ENCODE measurements at regions not wholly inside any gene's neighbourhood (a gene's known extent, or its start where the extent isn't known, plus 50 kb on each side); places are given as distances from the start of the nearest gene placed in this dataset.

DNA sequence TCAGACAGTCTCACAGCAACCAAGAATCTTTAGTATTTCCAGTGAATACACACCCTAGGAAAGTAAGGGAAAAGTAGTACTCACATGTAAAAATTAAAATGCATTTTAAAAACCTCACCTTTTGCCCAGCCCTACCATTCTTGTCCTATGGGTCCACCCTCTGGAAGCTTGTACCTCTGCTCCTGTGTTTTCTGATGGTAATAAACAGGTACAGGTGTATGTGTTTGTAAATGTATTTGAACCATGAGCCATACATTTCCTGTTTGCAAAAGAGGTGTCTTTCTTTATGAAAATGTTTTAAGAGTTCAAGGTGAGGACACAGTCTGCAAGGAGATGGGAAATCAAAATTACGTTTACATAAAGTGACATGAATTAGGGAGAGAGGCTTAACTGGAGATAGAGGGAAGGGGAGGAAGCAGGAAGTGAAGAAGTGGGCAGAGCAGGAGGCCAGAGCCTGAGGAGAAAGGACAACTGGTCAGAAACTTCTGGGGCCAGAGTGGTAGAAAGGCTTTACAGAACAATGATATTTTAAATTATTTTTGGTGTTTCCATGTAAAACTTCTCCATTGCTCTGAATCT is 52.0 kb upstream of the IVNS1ABP start:
- H3K4me3 ChIP-seq (ENCODE audit: low read length), result no peak overlapping the region
- no peak overlapping the region for H3K27ac ChIP-seq (ENCODE audit: low read depth, low read length)
- H3K9me2 ChIP-seq (replicated peaks; ENCODE audit: control insufficient read depth, low read length), result no peaks in the 10 kb centered on the region
- no peaks in the 10 kb centered on the region for H3K36me3 ChIP-seq (ENCODE audit: control insufficient read depth, low read length)
- no peak for TF ChIP-seq EZH2phosphoT487 (IDR thresholded peaks at IDR 0.05; ENCODE audit: borderline replicate concordance, low read length)
- TF ChIP-seq, protein P1, sequence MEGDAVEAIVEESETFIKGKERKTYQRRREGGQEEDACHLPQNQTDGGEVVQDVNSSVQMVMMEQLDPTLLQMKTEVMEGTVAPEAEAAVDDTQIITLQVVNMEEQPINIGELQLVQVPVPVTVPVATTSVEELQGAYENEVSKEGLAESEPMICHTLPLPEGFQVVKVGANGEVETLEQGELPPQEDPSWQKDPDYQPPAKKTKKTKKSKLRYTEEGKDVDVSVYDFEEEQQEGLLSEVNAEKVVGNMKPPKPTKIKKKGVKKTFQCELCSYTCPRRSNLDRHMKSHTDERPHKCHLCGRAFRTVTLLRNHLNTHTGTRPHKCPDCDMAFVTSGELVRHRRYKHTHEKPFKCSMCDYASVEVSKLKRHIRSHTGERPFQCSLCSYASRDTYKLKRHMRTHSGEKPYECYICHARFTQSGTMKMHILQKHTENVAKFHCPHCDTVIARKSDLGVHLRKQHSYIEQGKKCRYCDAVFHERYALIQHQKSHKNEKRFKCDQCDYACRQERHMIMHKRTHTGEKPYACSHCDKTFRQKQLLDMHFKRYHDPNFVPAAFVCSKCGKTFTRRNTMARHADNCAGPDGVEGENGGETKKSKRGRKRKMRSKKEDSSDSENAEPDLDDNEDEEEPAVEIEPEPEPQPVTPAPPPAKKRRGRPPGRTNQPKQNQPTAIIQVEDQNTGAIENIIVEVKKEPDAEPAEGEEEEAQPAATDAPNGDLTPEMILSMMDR (IDR thresholded peaks at IDR 0.05; ENCODE audit: low read depth, low read length, poor library complexity, severe bottlenecking), result no peak
- peaks cover 6% of the 10 kb centered on the region; the same call in 1 of the 2 replicates for H3K27me3 ChIP-seq (ENCODE audit: control insufficient read depth, low read length)
- no peaks in the 10 kb centered on the region for H3F3A ChIP-seq (ENCODE audit: control insufficient read depth, insufficient read depth)
- H3K4me1 ChIP-seq (ENCODE audit: control insufficient read depth, low read length), result peaks cover 6% of the 10 kb centered on the region
- H3K4me2 ChIP-seq (ENCODE audit: low read length), result no peak overlapping the region
- no peaks in the 10 kb centered on the region for H3K79me2 ChIP-seq (ENCODE audit: control insufficient read depth, low read length)
- no peaks in the 10 kb centered on the region for H4K20me1 ChIP-seq (ENCODE audit: control insufficient read depth, insufficient read depth, low read depth, low read length)
- no peaks in the 10 kb centered on the region for H3K9me3 ChIP-seq (ENCODE audit: control insufficient read depth, insufficient read depth, low read length)

- Histone ChIP-seq H3K4me3 (ENCODE audit: low read length) (no peak overlapping the region), H3K4me2 (ENCODE audit: low read length) (no peak overlapping the region), H3K79me2 (ENCODE audit: control insufficient read depth, low read length) (no peaks in the 10 kb centered on the region), H4K20me1 (ENCODE audit: control insufficient read depth, insufficient read depth, low read depth, low read length) (no peaks in the 10 kb centered on the region), H3K9me3 (ENCODE audit: control insufficient read depth, insufficient read depth, low read length) (no peaks in the 10 kb centered on the region), H3K36me3 (ENCODE audit: control insufficient read depth, low read length) (no peaks in the 10 kb centered on the region), H3K27ac (ENCODE audit: low read depth, low read length) (no peak overlapping the region), H3K4me1 (ENCODE audit: control insufficient read depth, low read length) (peaks cover 6% of the 10 kb centered on the region), H3K9me2 (replicated peaks; ENCODE audit: control insufficient read depth, low read length) (no peaks in the 10 kb centered on the region), H3F3A (ENCODE audit: control insufficient read depth, insufficient read depth) (no peaks in the 10 kb centered on the region), H3K27me3 (ENCODE audit: control insufficient read depth, low read length) (peaks cover 6% of the 10 kb centered on the region; the same call in 1 of the 2 replicates)
- TF ChIP-seq EZH2phosphoT487 (IDR thresholded peaks at IDR 0.05; ENCODE audit: borderline replicate concordance, low read length), result no peak
- TF ChIP-seq, protein P1 (IDR thresholded peaks at IDR 0.05; ENCODE audit: low read depth, low read length, poor library complexity, severe bottlenecking), result no peak
Measured at GRCh38 chr1:185368313-185368855, 51.3 kb upstream of the IVNS1ABP start.

GRCh38 chr1:185367218-185367617 is 50.2 kb upstream of the IVNS1ABP start:
- Histone ChIP-seq H3K4me1 (ENCODE audit: control insufficient read depth, low read length) (peaks cover 6% of the 10 kb centered on the region), H3K4me3 (ENCODE audit: low read length) (no peak overlapping the region), H3K36me3 (ENCODE audit: control insufficient read depth, low read length) (no peaks in the 10 kb centered on the region), H3F3A (ENCODE audit: control insufficient read depth, insufficient read depth) (no peaks in the 10 kb centered on the region), H3K27me3 (ENCODE audit: control insufficient read depth, low read length) (peaks cover 6% of the 10 kb centered on the region; the same call in 1 of the 2 replicates), H3K9me2 (replicated peaks; ENCODE audit: control insufficient read depth, low read length) (no peaks in the 10 kb centered on the region), H3K9me3 (ENCODE audit: control insufficient read depth, insufficient read depth, low read length) (no peaks in the 10 kb centered on the region; the same call in 1 of the 2 replicates), H4K20me1 (ENCODE audit: control insufficient read depth, insufficient read depth, low read depth, low read length) (no peaks in the 10 kb centered on the region), H3K27ac (ENCODE audit: low read depth, low read length) (no peak overlapping the region), H3K4me2 (ENCODE audit: low read length) (no peak overlapping the region), H3K79me2 (ENCODE audit: control insufficient read depth, low read length) (no peaks in the 10 kb centered on the region)
- no peak for TF ChIP-seq EZH2phosphoT487 (IDR thresholded peaks at IDR 0.05; ENCODE audit: borderline replicate concordance, low read length)
- TF ChIP-seq, protein P1 (IDR thresholded peaks at IDR 0.05; ENCODE audit: low read depth, low read length, poor library complexity, severe bottlenecking), result no peak
